SK-N-SH (cell line): ENCODE measurements at regions not wholly inside any gene's neighbourhood (a gene's known extent, or its start where the extent isn't known, plus 50 kb on each side); places are given as distances from the start of the nearest gene placed in this dataset.

Experiments used
- CTCF ChIA-PET: fragments of 300-600, 350-600 bp; formaldehyde crosslinking; extraction: SDS; loops from one replicate; lab custom pipeline; 2021; lab: Yijun Ruan, JAX
- POLR2A ChIA-PET: fragments of 350-600 bp; sonication (Branson Sonifier 250); formaldehyde crosslinking; extraction: SDS; loops from one replicate; lab custom pipeline; 2020; ENCODE audit warnings: antibody characterized with exemption, inconsistent platforms; lab: Yijun Ruan, JAX
- DNase-seq: peaks from one replicate; pipeline ENCODE4 v3.0.0; 2012
- H2AFZ ChIP-seq: fragments of 200-600 bp; sonication (generic); 2 replicates; pipeline ENCODE4 v1.8.1; 2016; ENCODE audit warnings: antibody characterized with exemption, mild to moderate bottlenecking, low read depth
- H3F3A ChIP-seq: fragments of 200-600 bp; sonication (generic); replicated peaks from 2 replicates; pipeline ENCODE3; 2016; ENCODE audit warnings: antibody characterized with exemption, mild to moderate bottlenecking; ENCODE audit not compliant: insufficient read depth
- H3K27ac ChIP-seq, 2 experiments: fragments of 200-500 bp in 1 of 2; fragments of 200-600 bp in 1 of 2; sonication (Bioruptor generic) in 1 of 2; sonication (generic), shearing (Covaris generic) in 1 of 2; 2 replicates each; pipeline versions ENCODE4 v1.5.1 to v1.6.1; 2014 to 2016; ENCODE audit warnings: low read depth in 2 of 2, inconsistent platforms in 1 of 2, low read length in 1 of 2, mild to moderate bottlenecking in 1 of 2, mixed read lengths in 1 of 2
- H3K27me3 ChIP-seq: fragments of 200-600 bp; sonication (generic), shearing (Covaris generic); 2 replicates; pipeline ENCODE4 v1.6.1; 2016; ENCODE audit warnings: mixed run types; ENCODE audit not compliant: insufficient read depth
- H3K36me3 ChIP-seq, 2 experiments: fragments of 200-500 bp in 1 of 2; fragments of 200-600 bp in 1 of 2; sonication (Bioruptor generic) in 1 of 2; sonication (generic) in 1 of 2; replicated peaks in 1 of 2; 2 replicates each; pipeline versions ENCODE3 to v1.5.1; 2014 to 2016; ENCODE audit warnings: low read length in 1 of 2, mild to moderate bottlenecking in 1 of 2; ENCODE audit not compliant: insufficient read depth in 2 of 2, control insufficient read depth in 1 of 2
- H3K4me1 ChIP-seq, 2 experiments: fragments of 200-500 bp in 1 of 2; fragments of 200-600 bp in 1 of 2; sonication (Bioruptor generic) in 1 of 2; sonication (generic), shearing (Covaris generic) in 1 of 2; 2 replicates each; pipeline versions ENCODE4 v1.5.1 to v1.6.1; 2014 to 2016; ENCODE audit warnings: low read depth in 1 of 2, low read length in 1 of 2, mixed run types in 1 of 2; ENCODE audit not compliant: insufficient read depth in 2 of 2, control insufficient read depth in 1 of 2
- H3K4me2 ChIP-seq: fragments of 200-600 bp; sonication (generic), shearing (Covaris generic); 2 replicates; pipeline ENCODE4 v1.6.1; 2017; ENCODE audit warnings: mixed run types
- H3K4me3 ChIP-seq, 2 experiments: fragments of 200-500 bp in 1 of 2; fragments of 200-600 bp in 1 of 2; sonication (Bioruptor generic) in 1 of 2; sonication (generic), shearing (Covaris generic) in 1 of 2; 2 replicates each; pipeline versions ENCODE4 v1.5.1 to v1.8.1; 2014 to 2016; ENCODE audit warnings: low read depth in 2 of 2, inconsistent platforms in 1 of 2, low read length in 1 of 2, mild to moderate bottlenecking in 1 of 2, mixed read lengths in 1 of 2, moderate library complexity in 1 of 2
- H3K79me2 ChIP-seq: fragments of 200-600 bp; sonication (generic); 2 replicates; pipeline ENCODE4 v1.8.1; 2017; ENCODE audit warnings: mild to moderate bottlenecking; ENCODE audit not compliant: insufficient read depth
- H3K9ac ChIP-seq: fragments of 200-600 bp; sonication (generic); 2 replicates; pipeline ENCODE4 v1.6.1; 2017; ENCODE audit warnings: mixed run types
- H3K9me2 ChIP-seq: fragments of 200-600 bp; sonication (generic); 2 replicates; pipeline ENCODE4 v1.6.1; 2017; ENCODE audit warnings: mixed run types
- H3K9me3 ChIP-seq: fragments of 200-600 bp; sonication (generic); 2 replicates; pipeline ENCODE4 v1.6.1; 2017; ENCODE audit warnings: mixed run types, mild to moderate bottlenecking, moderate library complexity
- H4K20me1 ChIP-seq: fragments of 200-600 bp; sonication (generic); 2 replicates; pipeline ENCODE4 v1.6.1; 2017; ENCODE audit warnings: mild to moderate bottlenecking, mixed run types; ENCODE audit not compliant: insufficient read depth
- CHD2 ChIP-seq: fragments of 150-350 bp; IDR thresholded peaks from 2 replicates; pipeline ENCODE4 v1.6.1; 2018; ENCODE audit warnings: low read length; ENCODE audit not compliant: partially characterized antibody
- EZH2phosphoT487 ChIP-seq: fragments of 200-600 bp; sonication (generic); IDR thresholded peaks from 2 replicates; pipeline ENCODE4 v1.6.1; 2017; ENCODE audit warnings: low read depth, mixed run types, mild to moderate bottlenecking, antibody characterized with exemption, moderate library complexity, borderline replicate concordance
- FOXM1 ChIP-seq: IDR thresholded peaks from 2 replicates; pipeline ENCODE4 v1.4.0; 2012; ENCODE audit warnings: low read depth, mild to moderate bottlenecking
- GABPA ChIP-seq: IDR thresholded peaks from 2 replicates; pipeline ENCODE4 v1.4.0; 2012; ENCODE audit warnings: low read depth, mild to moderate bottlenecking
- JUND ChIP-seq: IDR thresholded peaks from 2 replicates; pipeline ENCODE4 v1.4.0; 2012
- MEF2A ChIP-seq: IDR thresholded peaks from 2 replicates; pipeline ENCODE4 v1.4.0; 2012; ENCODE audit warnings: low read depth, borderline replicate concordance
- MXI1 ChIP-seq: IDR thresholded peaks from 2 replicates; pipeline ENCODE4 v1.6.1; 2012; ENCODE audit warnings: mild to moderate bottlenecking, low read depth, low read length, improper control_type of control experiment
- RCOR1 ChIP-seq: fragments of 150-350 bp; IDR thresholded peaks from 2 replicates; pipeline ENCODE4 v1.6.1; 2017; ENCODE audit warnings: antibody characterized with exemption, low read length
- RXRA ChIP-seq: IDR thresholded peaks from 2 replicates; pipeline ENCODE4 v1.4.0; 2012; ENCODE audit warnings: low read depth, mild to moderate bottlenecking, borderline replicate concordance
- SIN3A ChIP-seq: IDR thresholded peaks from 2 replicates; pipeline ENCODE4 v1.6.1; 2012; ENCODE audit warnings: low read depth, mild to moderate bottlenecking, low read length, moderate library complexity, borderline replicate concordance
- SMC3 ChIP-seq: IDR thresholded peaks from 2 replicates; pipeline ENCODE4 v1.6.1; 2012; ENCODE audit warnings: low read depth, low read length, improper control_type of control experiment
- TEAD4 ChIP-seq: IDR thresholded peaks from 2 replicates; pipeline ENCODE4 v1.4.0; 2012; ENCODE audit warnings: mild to moderate bottlenecking, borderline replicate concordance; ENCODE audit not compliant: insufficient read depth
- YY1 ChIP-seq: IDR thresholded peaks from 2 replicates; pipeline ENCODE4 v1.4.0; 2012; ENCODE audit warnings: low read depth, mild to moderate bottlenecking
- WGBS: methylation state at CpG from one replicate; pipeline ENCODE4 v1.1.6; 2017; ENCODE audit warnings: low lambda C conversion rate; 5-methylcytosine and 5-hydroxymethylcytosine counted together
- TF ChIP-seq, protein P1 (sequence below): fragments of 200-600 bp; sonication (generic); IDR thresholded peaks from 2 replicates; pipeline ENCODE4 v1.6.1; 2017; ENCODE audit warnings: antibody characterized with exemption, mild to moderate bottlenecking, moderate library complexity
- TF ChIP-seq, protein P2 (sequence below): IDR thresholded peaks from 2 replicates; pipeline ENCODE4 v1.4.0; 2012; ENCODE audit warnings: low read depth, borderline replicate concordance
- TF ChIP-seq, protein P3 (sequence below): IDR thresholded peaks from 2 replicates; pipeline ENCODE4 v1.6.1; 2012; ENCODE audit warnings: mild to moderate bottlenecking, low read depth, low read length, moderate library complexity
- TF ChIP-seq, protein P4 (sequence below): IDR thresholded peaks from 2 replicates; pipeline ENCODE4 v1.4.0; 2012; ENCODE audit warnings: low read depth, borderline replicate concordance
- TF ChIP-seq, protein P5 (sequence below): IDR thresholded peaks from 2 replicates; pipeline ENCODE4; 2012
- TF ChIP-seq, protein P6 (sequence below): IDR thresholded peaks from 2 replicates; pipeline ENCODE4 v1.4.0; 2012; ENCODE audit warnings: low read depth
- TF ChIP-seq, protein P7 (sequence below): fragments of 150-350 bp; IDR thresholded peaks from 2 replicates; pipeline ENCODE4 v1.6.1; 2016; ENCODE audit warnings: mild to moderate bottlenecking, low read depth, low read length

DNA sequence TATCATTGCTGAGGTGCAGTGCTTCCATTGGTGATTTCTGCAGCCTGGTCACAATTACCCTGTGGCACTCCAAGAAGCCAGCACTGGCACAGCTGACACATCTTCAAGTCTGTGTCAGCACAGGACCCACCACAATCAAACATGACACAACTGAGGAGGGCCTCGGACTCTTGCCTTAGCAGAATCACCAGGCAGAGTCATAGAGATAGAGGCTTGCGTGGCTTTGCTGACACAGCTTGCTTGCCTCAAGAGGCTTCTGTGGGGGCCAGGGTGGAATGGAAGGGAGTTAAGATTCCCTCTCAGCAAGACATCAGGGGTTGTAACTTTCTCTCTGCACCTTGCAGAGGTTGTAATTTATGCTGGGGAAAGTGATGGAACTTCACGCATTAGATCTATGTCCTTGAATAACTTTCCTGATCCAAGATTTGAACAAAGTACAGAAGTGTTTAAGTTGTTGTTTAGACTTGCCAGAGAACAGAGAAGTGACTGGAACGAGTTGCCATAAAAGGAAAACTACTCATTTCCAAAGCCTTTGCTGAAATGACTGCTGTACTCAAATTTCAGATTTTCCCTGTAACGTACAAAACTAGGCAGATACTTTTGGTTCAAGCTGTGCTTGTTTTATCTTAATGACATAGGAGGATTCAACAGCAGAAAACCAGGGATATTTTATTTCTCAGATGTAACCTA is 170.7 kb downstream of the DIPK2A start:
- no peaks in the 10 kb centered on the region for H4K20me1 ChIP-seq
- no peak overlapping the region for H3K4me2 ChIP-seq
- POLR2A ChIA-PET: no interaction called here
- TF ChIP-seq SIN3A: no peak
- TF ChIP-seq TEAD4: no peak
- TF ChIP-seq MXI1: no peak
- TF ChIP-seq CHD2: no peak
- TF ChIP-seq, protein P1, sequence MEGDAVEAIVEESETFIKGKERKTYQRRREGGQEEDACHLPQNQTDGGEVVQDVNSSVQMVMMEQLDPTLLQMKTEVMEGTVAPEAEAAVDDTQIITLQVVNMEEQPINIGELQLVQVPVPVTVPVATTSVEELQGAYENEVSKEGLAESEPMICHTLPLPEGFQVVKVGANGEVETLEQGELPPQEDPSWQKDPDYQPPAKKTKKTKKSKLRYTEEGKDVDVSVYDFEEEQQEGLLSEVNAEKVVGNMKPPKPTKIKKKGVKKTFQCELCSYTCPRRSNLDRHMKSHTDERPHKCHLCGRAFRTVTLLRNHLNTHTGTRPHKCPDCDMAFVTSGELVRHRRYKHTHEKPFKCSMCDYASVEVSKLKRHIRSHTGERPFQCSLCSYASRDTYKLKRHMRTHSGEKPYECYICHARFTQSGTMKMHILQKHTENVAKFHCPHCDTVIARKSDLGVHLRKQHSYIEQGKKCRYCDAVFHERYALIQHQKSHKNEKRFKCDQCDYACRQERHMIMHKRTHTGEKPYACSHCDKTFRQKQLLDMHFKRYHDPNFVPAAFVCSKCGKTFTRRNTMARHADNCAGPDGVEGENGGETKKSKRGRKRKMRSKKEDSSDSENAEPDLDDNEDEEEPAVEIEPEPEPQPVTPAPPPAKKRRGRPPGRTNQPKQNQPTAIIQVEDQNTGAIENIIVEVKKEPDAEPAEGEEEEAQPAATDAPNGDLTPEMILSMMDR: no peak
- TF ChIP-seq, protein P2, sequence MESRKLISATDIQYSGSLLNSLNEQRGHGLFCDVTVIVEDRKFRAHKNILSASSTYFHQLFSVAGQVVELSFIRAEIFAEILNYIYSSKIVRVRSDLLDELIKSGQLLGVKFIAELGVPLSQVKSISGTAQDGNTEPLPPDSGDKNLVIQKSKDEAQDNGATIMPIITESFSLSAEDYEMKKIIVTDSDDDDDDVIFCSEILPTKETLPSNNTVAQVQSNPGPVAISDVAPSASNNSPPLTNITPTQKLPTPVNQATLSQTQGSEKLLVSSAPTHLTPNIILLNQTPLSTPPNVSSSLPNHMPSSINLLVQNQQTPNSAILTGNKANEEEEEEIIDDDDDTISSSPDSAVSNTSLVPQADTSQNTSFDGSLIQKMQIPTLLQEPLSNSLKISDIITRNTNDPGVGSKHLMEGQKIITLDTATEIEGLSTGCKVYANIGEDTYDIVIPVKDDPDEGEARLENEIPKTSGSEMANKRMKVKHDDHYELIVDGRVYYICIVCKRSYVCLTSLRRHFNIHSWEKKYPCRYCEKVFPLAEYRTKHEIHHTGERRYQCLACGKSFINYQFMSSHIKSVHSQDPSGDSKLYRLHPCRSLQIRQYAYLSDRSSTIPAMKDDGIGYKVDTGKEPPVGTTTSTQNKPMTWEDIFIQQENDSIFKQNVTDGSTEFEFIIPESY: no peak
- TF ChIP-seq, protein P3, sequence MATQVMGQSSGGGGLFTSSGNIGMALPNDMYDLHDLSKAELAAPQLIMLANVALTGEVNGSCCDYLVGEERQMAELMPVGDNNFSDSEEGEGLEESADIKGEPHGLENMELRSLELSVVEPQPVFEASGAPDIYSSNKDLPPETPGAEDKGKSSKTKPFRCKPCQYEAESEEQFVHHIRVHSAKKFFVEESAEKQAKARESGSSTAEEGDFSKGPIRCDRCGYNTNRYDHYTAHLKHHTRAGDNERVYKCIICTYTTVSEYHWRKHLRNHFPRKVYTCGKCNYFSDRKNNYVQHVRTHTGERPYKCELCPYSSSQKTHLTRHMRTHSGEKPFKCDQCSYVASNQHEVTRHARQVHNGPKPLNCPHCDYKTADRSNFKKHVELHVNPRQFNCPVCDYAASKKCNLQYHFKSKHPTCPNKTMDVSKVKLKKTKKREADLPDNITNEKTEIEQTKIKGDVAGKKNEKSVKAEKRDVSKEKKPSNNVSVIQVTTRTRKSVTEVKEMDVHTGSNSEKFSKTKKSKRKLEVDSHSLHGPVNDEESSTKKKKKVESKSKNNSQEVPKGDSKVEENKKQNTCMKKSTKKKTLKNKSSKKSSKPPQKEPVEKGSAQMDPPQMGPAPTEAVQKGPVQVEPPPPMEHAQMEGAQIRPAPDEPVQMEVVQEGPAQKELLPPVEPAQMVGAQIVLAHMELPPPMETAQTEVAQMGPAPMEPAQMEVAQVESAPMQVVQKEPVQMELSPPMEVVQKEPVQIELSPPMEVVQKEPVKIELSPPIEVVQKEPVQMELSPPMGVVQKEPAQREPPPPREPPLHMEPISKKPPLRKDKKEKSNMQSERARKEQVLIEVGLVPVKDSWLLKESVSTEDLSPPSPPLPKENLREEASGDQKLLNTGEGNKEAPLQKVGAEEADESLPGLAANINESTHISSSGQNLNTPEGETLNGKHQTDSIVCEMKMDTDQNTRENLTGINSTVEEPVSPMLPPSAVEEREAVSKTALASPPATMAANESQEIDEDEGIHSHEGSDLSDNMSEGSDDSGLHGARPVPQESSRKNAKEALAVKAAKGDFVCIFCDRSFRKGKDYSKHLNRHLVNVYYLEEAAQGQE: no peak
- TF ChIP-seq EZH2phosphoT487: no peak
- TF ChIP-seq, protein P4, sequence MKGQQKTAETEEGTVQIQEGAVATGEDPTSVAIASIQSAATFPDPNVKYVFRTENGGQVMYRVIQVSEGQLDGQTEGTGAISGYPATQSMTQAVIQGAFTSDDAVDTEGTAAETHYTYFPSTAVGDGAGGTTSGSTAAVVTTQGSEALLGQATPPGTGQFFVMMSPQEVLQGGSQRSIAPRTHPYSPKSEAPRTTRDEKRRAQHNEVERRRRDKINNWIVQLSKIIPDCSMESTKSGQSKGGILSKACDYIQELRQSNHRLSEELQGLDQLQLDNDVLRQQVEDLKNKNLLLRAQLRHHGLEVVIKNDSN: no peak
- no peak for TF ChIP-seq FOXM1
- no peak for TF ChIP-seq MEF2A
- TF ChIP-seq SMC3: no peak
- TF ChIP-seq YY1: no peak
- TF ChIP-seq RXRA: no peak
- TF ChIP-seq, protein P5, sequence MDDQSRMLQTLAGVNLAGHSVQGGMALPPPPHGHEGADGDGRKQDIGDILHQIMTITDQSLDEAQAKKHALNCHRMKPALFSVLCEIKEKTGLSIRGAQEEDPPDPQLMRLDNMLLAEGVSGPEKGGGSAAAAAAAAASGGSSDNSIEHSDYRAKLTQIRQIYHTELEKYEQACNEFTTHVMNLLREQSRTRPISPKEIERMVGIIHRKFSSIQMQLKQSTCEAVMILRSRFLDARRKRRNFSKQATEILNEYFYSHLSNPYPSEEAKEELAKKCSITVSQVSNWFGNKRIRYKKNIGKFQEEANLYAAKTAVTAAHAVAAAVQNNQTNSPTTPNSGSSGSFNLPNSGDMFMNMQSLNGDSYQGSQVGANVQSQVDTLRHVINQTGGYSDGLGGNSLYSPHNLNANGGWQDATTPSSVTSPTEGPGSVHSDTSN: no peak
- TF ChIP-seq JUND: no peak
- TF ChIP-seq, protein P6, sequence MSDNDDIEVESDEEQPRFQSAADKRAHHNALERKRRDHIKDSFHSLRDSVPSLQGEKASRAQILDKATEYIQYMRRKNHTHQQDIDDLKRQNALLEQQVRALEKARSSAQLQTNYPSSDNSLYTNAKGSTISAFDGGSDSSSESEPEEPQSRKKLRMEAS: no peak
- TF ChIP-seq, protein P7, sequence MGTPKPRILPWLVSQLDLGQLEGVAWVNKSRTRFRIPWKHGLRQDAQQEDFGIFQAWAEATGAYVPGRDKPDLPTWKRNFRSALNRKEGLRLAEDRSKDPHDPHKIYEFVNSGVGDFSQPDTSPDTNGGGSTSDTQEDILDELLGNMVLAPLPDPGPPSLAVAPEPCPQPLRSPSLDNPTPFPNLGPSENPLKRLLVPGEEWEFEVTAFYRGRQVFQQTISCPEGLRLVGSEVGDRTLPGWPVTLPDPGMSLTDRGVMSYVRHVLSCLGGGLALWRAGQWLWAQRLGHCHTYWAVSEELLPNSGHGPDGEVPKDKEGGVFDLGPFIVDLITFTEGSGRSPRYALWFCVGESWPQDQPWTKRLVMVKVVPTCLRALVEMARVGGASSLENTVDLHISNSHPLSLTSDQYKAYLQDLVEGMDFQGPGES: no peak
- no peak for TF ChIP-seq RCOR1
- TF ChIP-seq GABPA: no peak
- TF ChIP-seq, all 33 proteins: peak for 0
- Histone ChIP-seq H3K9ac (no peak overlapping the region), H3K27me3 (no peaks in the 10 kb centered on the region; the same call in 1 of the 2 replicates), H3K4me1 (no peaks in the 10 kb centered on the region), H3F3A (no peaks in the 10 kb centered on the region), H2AFZ (no peak overlapping the region), H3K79me2 (no peaks in the 10 kb centered on the region), H3K27ac (no peak overlapping the region), H3K9me3 (no peaks in the 10 kb centered on the region), H3K36me3 (no peaks in the 10 kb centered on the region), H3K9me2 (no peaks in the 10 kb centered on the region; the same call in 1 of the 2 replicates), H3K4me3 (no peak overlapping the region)
- CTCF ChIA-PET: no interaction called here
- no peak for DNase-seq
- 4% methylated on average over 5 of the region's 5 CpGs for WGBS
